ENCODE measurements at regions not wholly inside any gene's neighbourhood (a gene's known extent, or its start where the extent isn't known, plus 50 kb on each side); places are given as distances from the start of the nearest gene placed in this dataset.

GRCh38 chr14:103241531-103241930, 92.5 kb upstream of the EIF5 start:
- TF ChIP-seq, protein P1, sequence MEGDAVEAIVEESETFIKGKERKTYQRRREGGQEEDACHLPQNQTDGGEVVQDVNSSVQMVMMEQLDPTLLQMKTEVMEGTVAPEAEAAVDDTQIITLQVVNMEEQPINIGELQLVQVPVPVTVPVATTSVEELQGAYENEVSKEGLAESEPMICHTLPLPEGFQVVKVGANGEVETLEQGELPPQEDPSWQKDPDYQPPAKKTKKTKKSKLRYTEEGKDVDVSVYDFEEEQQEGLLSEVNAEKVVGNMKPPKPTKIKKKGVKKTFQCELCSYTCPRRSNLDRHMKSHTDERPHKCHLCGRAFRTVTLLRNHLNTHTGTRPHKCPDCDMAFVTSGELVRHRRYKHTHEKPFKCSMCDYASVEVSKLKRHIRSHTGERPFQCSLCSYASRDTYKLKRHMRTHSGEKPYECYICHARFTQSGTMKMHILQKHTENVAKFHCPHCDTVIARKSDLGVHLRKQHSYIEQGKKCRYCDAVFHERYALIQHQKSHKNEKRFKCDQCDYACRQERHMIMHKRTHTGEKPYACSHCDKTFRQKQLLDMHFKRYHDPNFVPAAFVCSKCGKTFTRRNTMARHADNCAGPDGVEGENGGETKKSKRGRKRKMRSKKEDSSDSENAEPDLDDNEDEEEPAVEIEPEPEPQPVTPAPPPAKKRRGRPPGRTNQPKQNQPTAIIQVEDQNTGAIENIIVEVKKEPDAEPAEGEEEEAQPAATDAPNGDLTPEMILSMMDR (IDR thresholded peaks at IDR 0.05): no peak
- TF ChIP-seq EZH2 (IDR thresholded peaks at IDR 0.05): no peak
